HuH-7 (cell line): ENCODE measurements at regions not wholly inside any gene's neighbourhood (a gene's known extent, or its start where the extent isn't known, plus 50 kb on each side); places are given as distances from the start of the nearest gene placed in this dataset.

Experiments used
- DNase-seq: peaks from one replicate; pipeline ENCODE4 v3.0.0; 2011; ENCODE audit warnings: low spot score

- DNase-seq: no peak
Observed at GRCh38 chr18:38898167-38898566, 1332.6 kb upstream of the CELF4 start.

- DNase-seq: no peak
Observed at GRCh38 chr18:38895560-38895959, 1330.0 kb upstream of the CELF4 start.

GRCh38 chr18:38887671-38888020 is 1322.0 kb upstream of the CELF4 start:
- DNase-seq: no peak

- no peak for DNase-seq
Observed at GRCh38 chr18:38886861-38887670, 1321.5 kb upstream of the CELF4 start.

GRCh38 chr18:38886235-38886634 is 1320.6 kb upstream of the CELF4 start:
- DNase-seq: no peak

DNA sequence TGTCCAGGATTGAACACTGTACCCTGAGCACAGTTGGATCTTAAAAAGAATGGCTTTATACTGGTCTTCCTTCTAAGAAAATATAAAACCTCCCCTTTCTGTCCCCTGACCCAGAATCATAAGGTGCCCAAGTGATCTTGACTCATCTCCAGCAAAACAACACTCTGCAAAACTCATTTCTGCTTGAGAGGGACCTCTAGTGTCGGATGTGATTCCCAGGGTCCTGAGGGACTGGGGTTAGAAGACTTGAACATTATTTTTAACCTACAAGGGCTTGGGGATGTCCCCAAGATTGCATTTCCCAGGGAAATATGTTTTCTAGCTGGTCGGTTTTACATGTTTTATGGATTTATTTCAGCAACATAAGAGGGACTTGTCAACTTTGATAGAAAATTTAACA is 1318.5 kb upstream of the CELF4 start:
- no peak for DNase-seq

DNA sequence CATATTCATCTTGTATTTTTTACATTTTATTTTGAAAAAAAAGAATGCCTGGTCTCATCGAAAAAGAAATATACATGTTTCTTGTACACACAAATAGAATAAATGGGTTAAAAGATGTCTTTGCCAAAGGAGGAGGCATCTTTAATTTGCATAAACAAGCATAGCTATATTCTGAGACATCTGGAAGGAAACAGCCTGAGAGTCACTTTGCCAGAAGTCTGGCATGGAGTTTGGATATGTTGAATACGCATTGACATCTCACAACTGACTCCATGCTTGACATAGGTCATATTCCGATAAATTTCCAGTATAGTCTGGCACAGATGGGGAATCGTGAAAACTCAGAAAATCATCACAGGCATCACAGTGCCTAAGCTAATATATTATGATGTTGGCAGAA is 1317.5 kb upstream of the CELF4 start:
- DNase-seq: no peak

DNA sequence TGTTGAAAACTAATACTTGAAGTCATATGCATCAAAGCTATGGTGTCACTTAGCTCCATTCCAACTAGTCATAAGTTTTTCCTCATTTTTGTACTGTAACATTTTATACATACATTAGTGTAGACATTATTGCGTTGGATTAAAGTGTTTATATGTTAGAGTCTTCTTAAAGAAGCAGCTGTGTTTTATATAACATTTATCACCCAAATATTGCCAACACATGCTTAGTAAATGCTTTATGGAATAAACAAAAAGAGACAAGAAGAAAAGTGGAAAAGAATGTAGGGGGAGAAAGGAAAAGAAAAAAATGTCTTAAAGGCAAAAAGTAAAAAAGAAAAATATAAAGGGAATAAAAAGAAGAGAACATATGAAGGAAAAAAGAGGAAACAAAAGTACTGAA is 1314.3 kb upstream of the CELF4 start:
- no peak for DNase-seq

DNA sequence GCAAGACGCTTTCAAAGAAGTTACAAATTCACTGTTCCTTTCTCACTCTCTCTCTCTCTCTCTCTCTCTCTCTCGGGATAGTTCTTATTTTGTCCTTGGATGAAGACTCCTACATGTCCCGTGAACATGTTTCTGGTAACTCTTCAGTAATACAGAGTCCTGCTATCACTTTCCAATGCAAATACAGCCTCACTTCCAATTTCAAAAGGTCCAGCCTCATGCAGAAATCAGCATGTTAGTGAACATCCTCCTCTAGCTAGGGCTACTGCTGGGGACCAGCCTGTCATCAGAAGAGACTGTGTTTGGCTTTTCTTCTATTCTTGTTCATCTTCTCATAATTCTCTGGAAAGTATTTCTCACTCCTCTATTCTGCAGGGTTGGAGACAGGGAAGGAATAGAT is 1306.7 kb upstream of the CELF4 start:
- no peak for DNase-seq

DNA sequence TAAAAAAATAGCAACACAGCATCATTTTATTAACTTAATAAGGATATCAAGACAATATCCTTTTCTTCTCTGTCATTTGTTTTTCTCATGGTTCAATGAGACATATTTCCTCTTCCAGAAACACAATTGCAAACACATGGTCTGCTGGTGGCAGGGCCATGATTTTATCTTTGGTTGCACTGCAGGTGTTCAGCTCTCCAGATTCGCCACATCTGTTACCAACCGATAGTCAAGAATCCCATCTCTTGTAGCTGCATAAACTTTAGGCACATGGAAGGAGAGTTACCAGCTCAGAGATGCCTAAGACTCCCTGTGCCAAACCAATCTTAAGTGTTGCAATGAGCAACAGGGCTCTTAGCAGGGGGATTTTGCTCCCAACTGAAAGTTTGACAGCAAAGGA is 1303.2 kb upstream of the CELF4 start:
- no peak for DNase-seq

DNA sequence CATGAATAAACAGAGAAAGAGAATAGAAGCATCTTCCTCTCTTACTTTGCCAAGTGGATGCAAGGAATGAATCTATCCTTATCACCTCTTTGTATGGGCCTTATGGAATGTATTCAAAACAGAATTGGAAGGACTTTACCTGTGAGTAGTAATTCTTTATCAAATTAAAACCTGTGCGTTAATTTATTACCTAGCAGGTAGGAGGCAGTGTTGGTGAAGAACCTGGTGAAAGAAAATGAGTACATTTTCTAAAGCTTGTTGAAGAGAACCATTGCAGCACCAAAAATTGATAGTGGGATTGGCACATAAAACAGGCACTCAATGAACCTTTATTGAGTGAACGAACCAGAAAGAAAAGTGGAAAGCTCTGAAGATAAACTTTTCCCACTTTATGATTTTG is 1302.1 kb upstream of the CELF4 start:
- no peak for DNase-seq

DNA sequence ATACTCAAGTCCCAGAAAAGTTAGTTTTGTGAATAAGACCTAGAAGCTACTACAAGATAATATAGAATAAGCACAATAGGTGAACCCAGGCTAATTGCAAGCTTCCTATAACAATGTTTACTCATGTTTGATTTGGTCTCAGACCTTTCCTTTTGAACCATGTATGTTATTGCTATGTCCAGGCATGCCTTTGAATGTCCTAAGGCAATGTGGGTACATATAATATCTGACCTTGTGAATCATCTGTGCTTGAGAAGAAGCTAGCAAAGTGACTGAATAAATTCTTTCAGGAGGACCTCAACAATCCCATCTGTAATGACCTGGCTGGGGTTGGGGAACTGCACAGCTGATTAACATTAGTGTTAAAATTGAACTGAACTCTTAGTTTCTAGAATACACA is 1285.9 kb upstream of the CELF4 start:
- DNase-seq: no peak

- no peak for DNase-seq
Observed at GRCh38 chr18:38847326-38847725, 1281.7 kb upstream of the CELF4 start.

DNA sequence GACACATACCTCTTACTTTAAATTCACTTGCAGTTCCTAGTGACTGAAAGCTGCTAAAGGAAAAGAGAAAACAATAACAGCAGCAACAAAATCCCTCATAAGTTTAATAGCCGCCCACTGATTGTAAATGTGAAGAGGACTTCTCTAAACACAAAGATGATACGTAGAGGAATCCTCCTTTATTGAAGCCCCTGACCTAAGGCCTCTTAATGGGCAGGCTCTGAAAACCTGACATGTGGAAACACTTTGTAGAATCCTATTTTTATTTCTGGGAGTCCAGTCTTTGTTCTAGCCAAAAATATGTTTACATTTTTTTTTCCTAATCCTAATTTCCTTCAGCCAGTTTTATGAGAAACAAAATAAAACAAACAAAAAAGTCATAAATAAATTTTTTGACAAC is 1277.7 kb upstream of the CELF4 start:
- DNase-seq: no peak

DNA sequence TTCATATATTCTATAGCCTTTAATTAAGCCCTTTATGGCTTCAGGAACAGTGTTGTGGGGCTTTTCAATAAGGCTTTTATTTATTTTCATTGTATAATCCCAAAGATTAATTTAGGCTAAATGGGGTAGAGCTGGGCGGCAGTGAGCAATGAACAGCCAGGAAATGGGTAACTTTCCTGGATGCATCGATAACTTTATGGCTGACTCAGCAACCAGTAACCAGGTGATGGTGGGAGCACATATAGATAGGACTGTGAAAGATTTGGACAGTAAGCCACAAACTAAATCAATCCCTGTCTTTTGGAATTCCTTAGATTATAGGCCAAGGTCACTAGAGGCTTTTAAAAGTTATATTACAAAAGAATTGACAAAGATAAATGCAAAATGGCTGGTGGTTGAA is 1260.6 kb upstream of the CELF4 start:
- no peak for DNase-seq

DNA sequence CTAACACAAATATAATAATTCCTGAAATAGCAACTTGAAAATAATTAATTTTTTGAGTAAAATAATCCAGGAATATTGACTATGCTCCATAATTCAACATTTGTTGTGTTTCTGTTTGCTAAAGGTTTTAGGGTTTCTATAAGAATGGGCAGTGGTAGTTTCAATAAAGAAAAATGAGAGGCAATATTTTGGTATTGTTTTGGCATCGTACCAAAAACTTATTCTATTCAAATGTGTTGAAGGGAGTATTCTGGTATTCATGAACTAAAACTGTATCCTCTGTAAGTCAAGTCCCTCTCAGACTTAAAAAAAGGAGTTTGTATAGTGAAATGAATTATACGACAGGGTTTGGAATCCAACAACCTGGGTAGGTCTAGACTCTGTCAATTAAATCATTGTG is 1245.6 kb upstream of the CELF4 start:
- DNase-seq: no peak

DNA sequence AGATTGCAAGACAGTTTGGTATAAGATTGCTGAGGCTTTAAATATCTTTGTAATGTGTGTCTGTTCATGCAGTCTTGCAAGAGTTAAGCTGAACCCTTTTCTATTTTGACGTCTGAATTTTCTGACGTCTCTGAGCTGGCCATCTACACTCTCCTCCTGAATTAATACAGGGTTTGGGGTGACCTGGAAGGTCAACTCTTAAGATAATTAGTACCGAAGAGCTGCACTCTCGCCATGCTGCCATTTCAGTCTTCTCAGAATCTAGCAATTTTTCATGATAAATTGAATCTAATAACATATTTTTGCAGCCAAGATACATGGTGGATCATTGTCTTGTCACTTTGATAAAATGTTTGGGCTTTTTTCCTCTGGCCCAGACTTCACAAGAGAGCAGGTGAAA is 1245.2 kb upstream of the CELF4 start:
- DNase-seq: no peak

GRCh38 chr18:38807915-38808314 is 1242.3 kb upstream of the CELF4 start:
- DNase-seq: no peak

GRCh38 chr18:38805256-38805655 is 1239.7 kb upstream of the CELF4 start:
- DNase-seq: no peak

- DNase-seq: no peak
Observed at GRCh38 chr18:38801640-38802039, 1236.0 kb upstream of the CELF4 start.

- DNase-seq: no peak
Observed at GRCh38 chr18:38796762-38797161, 1231.2 kb upstream of the CELF4 start.

- no peak for DNase-seq
Observed at GRCh38 chr18:38792731-38793130, 1227.1 kb upstream of the CELF4 start.

- DNase-seq: no peak
Observed at GRCh38 chr18:38790786-38791185, 1225.2 kb upstream of the CELF4 start.

DNA sequence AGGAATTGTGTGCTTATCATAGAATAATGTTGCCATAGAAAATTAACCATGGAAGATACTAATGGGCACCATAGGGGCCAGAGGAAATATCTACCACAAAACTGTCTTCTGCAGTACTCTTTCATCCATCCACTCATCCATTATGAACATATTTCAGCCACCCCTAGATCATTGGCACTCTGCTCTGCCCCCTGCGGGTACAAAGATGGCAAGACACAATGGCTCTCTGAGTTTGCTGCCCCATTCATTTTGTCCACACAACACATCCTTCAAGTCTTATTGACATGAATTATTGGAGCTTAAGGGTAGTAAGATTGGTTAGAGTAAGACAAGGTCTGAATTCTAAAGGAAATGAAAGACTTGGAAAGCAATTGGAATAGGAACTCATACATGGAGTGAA is 1224.7 kb upstream of the CELF4 start:
- no peak for DNase-seq

GRCh38 chr18:38789141-38789540 is 1223.5 kb upstream of the CELF4 start:
- no peak for DNase-seq
